GM19099 (cell line): ENCODE measurements at regions not wholly inside any gene's neighbourhood (a gene's known extent, or its start where the extent isn't known, plus 50 kb on each side); places are given as distances from the start of the nearest gene placed in this dataset.

Experiments used
- POLR2A ChIP-seq: IDR thresholded peaks from 3 replicates; pipeline ENCODE4 v1.6.1; 2011; ENCODE audit warnings: low read depth; ENCODE audit not compliant: insufficient read length; ENCODE audit errors: extremely low read depth

- no peak for TF ChIP-seq POLR2A
These were observed 376.4 kb upstream of the FAM98A start for GRCh38 chr2:33975498-33975897.

GRCh38 chr2:33967103-33967502 is 368.0 kb upstream of the FAM98A start:
- TF ChIP-seq POLR2A: no peak

DNA sequence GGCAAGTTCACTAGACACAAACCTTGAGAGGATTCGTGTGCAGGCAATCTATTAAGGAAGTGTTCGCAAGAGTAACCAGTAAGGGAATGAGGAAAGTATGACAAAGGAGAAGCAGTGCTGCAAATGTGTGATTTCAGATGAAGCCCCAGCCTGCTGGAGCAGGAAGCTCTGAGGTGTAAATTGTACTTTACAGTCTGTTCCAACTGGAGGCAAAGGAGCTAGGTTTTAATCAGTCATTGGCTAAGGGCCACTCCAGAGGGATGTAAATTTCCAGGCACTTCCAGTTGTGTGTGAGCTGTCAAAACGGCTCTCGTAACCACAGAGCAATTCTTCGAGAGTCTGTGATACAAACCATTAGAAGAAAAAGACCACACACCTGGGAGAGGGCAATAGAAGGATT is 359.5 kb upstream of the FAM98A start:
- TF ChIP-seq POLR2A: no peak

- no peak for TF ChIP-seq POLR2A
These were observed 350.3 kb upstream of the FAM98A start for GRCh38 chr2:33949371-33949770.

DNA sequence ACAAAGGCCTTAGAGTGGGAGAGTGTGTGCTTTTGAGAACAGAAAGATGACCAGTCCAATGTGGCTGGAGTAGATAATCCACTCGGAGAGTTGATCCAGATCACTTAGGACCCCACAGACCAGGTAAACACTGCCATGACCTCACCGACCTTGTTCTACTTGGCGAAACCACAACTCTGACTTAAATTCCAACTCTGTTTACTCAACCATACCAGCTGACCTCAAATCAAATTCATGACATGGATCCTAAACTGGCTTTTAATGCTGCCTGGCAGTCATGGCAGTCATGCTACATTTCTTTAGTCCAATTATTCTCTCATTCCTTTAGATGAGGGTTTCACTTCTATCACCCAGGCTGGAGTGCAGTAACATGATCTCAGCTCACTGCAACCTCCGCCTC is 347.1 kb upstream of the FAM98A start:
- no peak for TF ChIP-seq POLR2A

DNA sequence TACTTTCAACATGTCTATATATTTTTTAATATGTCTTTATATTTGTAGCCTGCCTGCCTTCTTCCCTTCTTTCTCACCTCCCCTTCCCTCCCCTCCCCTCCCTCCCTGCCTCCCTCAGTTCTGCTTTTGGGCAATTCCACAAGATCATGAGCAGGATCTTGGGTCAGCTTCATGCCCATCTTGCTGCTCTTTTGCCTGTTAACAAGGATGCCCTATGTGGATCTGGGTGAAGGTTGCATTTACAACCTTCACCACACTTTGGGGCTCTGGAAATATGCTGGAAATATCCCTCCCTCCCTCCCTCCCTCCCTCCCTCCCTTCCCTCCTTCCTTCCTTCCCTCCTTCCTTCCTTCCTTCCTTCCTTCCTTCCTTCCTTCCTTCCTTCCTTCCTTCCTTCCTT is 334.1 kb upstream of the FAM98A start:
- TF ChIP-seq POLR2A: no peak

GRCh38 chr2:33931164-33931563 is 332.1 kb upstream of the FAM98A start:
- TF ChIP-seq POLR2A: no peak

DNA sequence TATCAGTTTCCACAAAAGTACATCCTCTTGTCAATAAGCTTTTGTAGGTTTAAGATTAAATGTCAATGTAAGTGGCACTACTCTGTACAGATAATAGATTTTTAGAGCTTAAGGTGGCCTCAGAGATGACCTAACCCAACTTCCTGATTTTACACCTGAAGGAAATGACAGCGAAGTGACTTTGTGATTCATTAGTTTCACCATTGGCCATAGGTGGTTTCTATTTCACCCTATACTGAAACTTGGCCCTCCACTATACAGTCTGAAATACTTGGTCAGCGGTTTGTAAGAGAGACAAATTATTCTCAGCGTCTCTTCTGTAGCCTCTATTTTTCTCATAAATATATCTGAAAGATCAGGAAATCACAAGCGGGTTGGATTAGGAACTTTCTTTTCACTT is 330.4 kb upstream of the FAM98A start:
- TF ChIP-seq POLR2A: no peak

DNA sequence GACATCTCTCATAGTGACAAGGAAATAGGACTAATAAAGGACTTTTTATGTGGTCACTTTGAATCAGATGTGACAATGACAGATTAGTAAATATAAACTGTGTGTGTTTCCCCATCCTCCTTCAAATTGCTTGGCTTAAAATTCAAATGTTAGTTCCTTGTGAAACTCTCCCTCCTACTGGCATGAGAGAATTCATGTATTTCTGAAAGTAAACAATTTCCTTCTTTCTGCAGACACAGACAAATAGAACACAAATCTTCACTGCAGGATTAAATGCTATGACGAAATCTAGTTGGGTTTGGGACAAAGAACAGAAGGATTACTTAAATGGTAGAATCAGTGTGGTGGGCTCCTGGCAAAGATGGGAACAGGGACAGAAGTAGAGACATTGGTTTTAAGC is 328.7 kb upstream of the FAM98A start:
- no peak for TF ChIP-seq POLR2A

- no peak for TF ChIP-seq POLR2A
These were observed 326.2 kb upstream of the FAM98A start for GRCh38 chr2:33925311-33925710.

DNA sequence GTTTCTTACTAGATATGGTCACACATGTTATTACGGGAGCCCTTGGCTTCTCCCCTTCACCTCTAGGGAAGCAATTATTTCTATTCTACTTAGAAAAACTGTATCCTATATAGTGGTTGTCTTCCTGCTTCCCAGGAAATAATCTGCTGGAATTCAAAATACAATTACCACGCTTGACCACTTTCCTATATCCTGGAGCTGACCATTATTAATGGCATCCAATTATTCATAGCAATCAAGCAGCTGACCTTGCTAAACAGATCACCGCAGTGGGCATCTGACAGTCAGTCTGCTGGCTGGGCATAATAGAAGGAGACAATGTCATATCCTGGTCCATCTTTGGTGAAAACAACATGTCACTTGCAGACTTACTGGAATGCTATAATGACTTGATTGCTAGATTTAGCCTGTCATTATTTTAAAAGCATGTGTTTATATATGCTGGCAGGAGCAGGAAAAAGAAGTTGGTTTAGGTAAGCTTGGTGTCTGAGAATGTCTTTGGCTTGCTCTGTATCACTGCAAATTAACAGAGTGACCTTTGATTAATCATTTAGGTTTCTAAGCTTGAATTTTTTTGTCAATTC is 325.6 kb upstream of the FAM98A start:
- no peak for TF ChIP-seq POLR2A

GRCh38 chr2:33917252-33917651 is 318.2 kb upstream of the FAM98A start:
- TF ChIP-seq POLR2A: no peak

- no peak for TF ChIP-seq POLR2A
These were observed 314.0 kb upstream of the FAM98A start for GRCh38 chr2:33913071-33913616.

GRCh38 chr2:33911327-33911726 is 312.2 kb upstream of the FAM98A start:
- TF ChIP-seq POLR2A: no peak

DNA sequence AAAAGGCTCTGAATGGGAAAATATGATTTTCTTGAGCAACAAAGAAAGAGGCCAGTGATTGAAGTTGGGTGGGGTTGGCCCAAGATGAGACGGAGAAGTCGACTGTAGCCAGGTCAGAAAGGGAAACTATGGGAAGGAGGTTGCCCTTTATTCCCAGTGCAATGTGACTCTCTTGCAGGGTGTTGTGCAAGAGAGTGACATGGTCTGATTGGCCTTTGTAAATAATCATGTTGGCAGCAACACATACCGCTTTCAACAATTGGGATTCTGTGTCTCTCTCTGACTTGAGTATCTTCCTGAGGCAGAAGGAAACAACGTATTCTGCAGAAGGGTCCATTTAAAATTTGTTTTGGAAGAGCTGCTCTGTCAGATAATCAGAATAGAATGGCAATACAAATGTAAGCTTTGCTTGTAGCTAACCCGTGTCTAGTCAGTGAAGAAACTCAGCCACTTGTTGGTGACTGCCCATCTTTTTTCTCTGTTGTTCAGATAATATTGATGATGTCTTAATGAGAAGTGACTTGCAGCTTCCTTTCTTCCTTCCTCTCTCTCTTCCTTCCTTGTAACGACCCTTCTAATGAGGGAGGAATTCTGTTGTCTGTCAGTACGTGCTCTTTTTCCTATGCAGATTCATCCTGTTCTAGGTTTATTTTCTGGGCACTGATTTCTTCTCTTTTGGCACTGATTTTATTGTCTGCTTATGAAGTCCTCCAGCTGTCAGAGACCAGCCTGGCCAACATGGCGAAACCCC is 311.0 kb upstream of the FAM98A start:
- TF ChIP-seq POLR2A: no peak

GRCh38 chr2:33907866-33908265 is 308.8 kb upstream of the FAM98A start:
- TF ChIP-seq POLR2A: no peak
